ENCODE measurements at regions not wholly inside any gene's neighbourhood (a gene's known extent, or its start where the extent isn't known, plus 50 kb on each side); places are given as distances from the start of the nearest gene placed in this dataset.

- DNase-seq (no peak), ATAC-seq (no peak)
- H3K27me3 Mint-ChIP-seq (ENCODE audit: low read depth), result peaks cover 16% of the 10 kb centered on the region
- no peak overlapping the region for H3K27ac Mint-ChIP-seq
- no peak overlapping the region for H3K4me3 Mint-ChIP-seq
- ChIA-PET POLR2A (interaction anchor here (0.6 kb wide), 1 partner anchor 241 kb away, joined by 3 read pairs; no protein-coding TSS in a partner anchor), CTCF (interaction anchor here (0.8 to 3.5 kb wide), 3 partner anchors 12 to 226 kb away, joined by 3 to 27 read pairs (median 3); no protein-coding TSS in a partner anchor)
- no peaks in the 10 kb centered on the region for H3K9me3 Mint-ChIP-seq (ENCODE audit: insufficient read depth)
- no peaks in the 10 kb centered on the region for H3K4me1 Mint-ChIP-seq (ENCODE audit: low read depth)
- no peaks in the 10 kb centered on the region for H3K36me3 Mint-ChIP-seq (ENCODE audit: low read depth)
Observed at GRCh38 chr11:113531083-113531482, 55.9 kb upstream of the DRD2 start.

GRCh38 chr11:113529606-113530005, 54.4 kb upstream of the DRD2 start:
- Mint-ChIP-seq H3K36me3 (ENCODE audit: low read depth) (no peaks in the 10 kb centered on the region), H3K9me3 (ENCODE audit: insufficient read depth) (no peaks in the 10 kb centered on the region), H3K27me3 (ENCODE audit: low read depth) (peaks cover 18% of the 10 kb centered on the region), H3K4me1 (ENCODE audit: low read depth) (no peaks in the 10 kb centered on the region), H3K4me3 (no peak overlapping the region), H3K27ac (no peak overlapping the region)
- DNase-seq, result no peak
- no peak for ATAC-seq
- POLR2A ChIA-PET, result no interaction called here
- CTCF ChIA-PET, result interaction anchor here (1.7 kb wide), 1 partner anchor 11 kb away, joined by 3 read pairs; no protein-coding TSS in a partner anchor

- POLR2A ChIA-PET, result no interaction called here
- Mint-ChIP-seq H3K4me3 (no peak overlapping the region), H3K27ac (no peak overlapping the region), H3K36me3 (ENCODE audit: low read depth) (no peaks in the 10 kb centered on the region), H3K9me3 (ENCODE audit: insufficient read depth) (no peaks in the 10 kb centered on the region), H3K27me3 (ENCODE audit: low read depth) (peaks cover 16% of the 10 kb centered on the region), H3K4me1 (ENCODE audit: low read depth) (no peaks in the 10 kb centered on the region)
- no peak for DNase-seq
- ATAC-seq, result no peak
- CTCF ChIA-PET, result no interaction called here
Observed at GRCh38 chr11:113528982-113529381, 53.8 kb upstream of the DRD2 start.

- H3K4me3 Mint-ChIP-seq, result no peak overlapping the region
- CTCF ChIA-PET, result no interaction called here
- POLR2A ChIA-PET, result no interaction called here
- H3K27me3 Mint-ChIP-seq (ENCODE audit: low read depth), result peaks cover 9% of the 10 kb centered on the region
- no peaks in the 10 kb centered on the region for H3K4me1 Mint-ChIP-seq (ENCODE audit: low read depth)
- no peak overlapping the region for H3K27ac Mint-ChIP-seq
- ATAC-seq (no peak), DNase-seq (no peak)
- H3K9me3 Mint-ChIP-seq (ENCODE audit: insufficient read depth), result no peaks in the 10 kb centered on the region
- no peaks in the 10 kb centered on the region for H3K36me3 Mint-ChIP-seq (ENCODE audit: low read depth)
Observed at GRCh38 chr11:113526521-113526920, 51.3 kb upstream of the DRD2 start.
